ENCODE measurements at regions not wholly inside any gene's neighbourhood (a gene's known extent, or its start where the extent isn't known, plus 50 kb on each side); places are given as distances from the start of the nearest gene placed in this dataset.

DNA sequence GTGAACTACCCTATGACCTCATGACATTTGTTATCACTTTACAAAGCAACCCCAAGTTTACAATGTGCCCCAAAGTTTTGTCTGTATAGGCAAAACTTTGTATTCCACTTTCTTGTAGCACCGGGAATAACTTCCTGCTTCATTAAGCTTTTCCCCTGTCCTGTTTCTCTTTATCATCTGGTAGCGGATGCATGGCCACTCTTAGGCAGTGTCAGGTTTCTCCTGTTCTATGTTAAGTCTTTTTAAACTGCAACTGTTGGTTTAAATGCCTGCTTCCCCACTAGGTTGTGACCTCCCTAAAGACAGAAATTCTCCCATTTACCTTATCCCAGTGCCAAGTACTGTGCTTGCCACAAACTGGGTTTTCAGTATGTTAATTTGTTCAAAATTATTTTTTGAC is 433.6 kb upstream of the DPH6 start:
- Histone ChIP-seq H3K9me3 (no peaks in the 10 kb centered on the region), H3K27me3 (ENCODE audit: low read depth) (no peaks in the 10 kb centered on the region), H3K4me1 (no peaks in the 10 kb centered on the region), H3K4me3 (no peak overlapping the region), H3K36me3 (no peaks in the 10 kb centered on the region), H3K27ac (no peak overlapping the region)
- ATAC-seq (no peak), DNase-seq (no peak)
- TF ChIP-seq CTCF (IDR thresholded peaks at IDR 0.05): no peak
- intact Hi-C loops (cut with DNase I): no loop called here

DNA sequence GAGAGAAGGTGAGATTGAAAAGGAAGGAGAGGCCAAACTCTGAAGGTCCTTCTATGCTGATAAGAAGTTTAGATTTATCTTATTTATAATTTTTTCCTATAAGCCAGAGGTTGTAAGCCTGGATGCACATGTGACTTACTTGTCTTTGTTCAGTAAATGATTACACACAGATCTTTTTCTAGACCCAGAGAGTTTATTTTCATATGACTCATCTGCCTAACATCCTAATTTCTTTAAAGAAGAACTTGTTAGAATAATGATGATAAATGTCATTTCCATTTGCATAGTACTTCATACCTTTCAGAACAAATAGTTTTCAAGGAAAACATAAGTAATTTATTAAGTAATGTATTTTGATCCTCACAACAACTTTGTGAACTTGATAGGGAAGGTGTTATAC is 434.8 kb upstream of the DPH6 start:
- no peak for TF ChIP-seq CTCF (IDR thresholded peaks at IDR 0.05)
- no peak overlapping the region for H3K4me3 ChIP-seq
- H3K9me3 ChIP-seq: no peaks in the 10 kb centered on the region
- intact Hi-C loops (cut with DNase I): no loop called here
- no peak for DNase-seq
- H3K4me1 ChIP-seq: no peaks in the 10 kb centered on the region
- no peaks in the 10 kb centered on the region for H3K36me3 ChIP-seq
- H3K27me3 ChIP-seq (ENCODE audit: low read depth): no peaks in the 10 kb centered on the region
- ATAC-seq: no peak
- H3K27ac ChIP-seq: no peak overlapping the region

GRCh38 chr15:35986191-35986721 is 440.3 kb upstream of the DPH6 start:
- H3K36me3 ChIP-seq: no peaks in the 10 kb centered on the region
- no peaks in the 10 kb centered on the region for H3K27me3 ChIP-seq (ENCODE audit: low read depth)
- H3K4me1 ChIP-seq: no peaks in the 10 kb centered on the region
- no peaks in the 10 kb centered on the region for H3K9me3 ChIP-seq
- H3K4me3 ChIP-seq: no peak overlapping the region
- intact Hi-C loops (cut with DNase I): no loop called here
- ATAC-seq: no peak
- no peak for TF ChIP-seq CTCF (IDR thresholded peaks at IDR 0.05)
- H3K27ac ChIP-seq: no peak overlapping the region
- no peak for DNase-seq

DNA sequence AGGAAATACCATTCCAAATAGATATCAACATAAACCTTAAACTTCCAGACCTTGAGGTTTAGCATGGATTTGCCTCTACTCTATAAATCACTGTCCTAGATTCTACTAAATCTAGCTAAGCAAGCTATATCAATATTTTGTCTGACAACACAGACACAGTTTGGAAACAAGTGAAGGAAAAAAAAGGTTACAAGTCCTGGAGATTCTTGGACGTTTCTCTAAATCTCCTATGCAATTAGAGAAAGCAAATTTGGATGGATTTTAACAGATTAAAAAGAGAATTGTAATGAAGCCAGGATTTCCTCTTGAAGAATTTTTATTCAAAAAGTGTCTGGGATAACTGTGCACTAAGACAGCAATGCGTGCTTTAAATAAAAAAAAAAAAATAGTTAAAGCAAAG is 441.1 kb upstream of the DPH6 start:
- H3K4me3 ChIP-seq: no peak overlapping the region
- H3K27me3 ChIP-seq (ENCODE audit: low read depth): no peaks in the 10 kb centered on the region
- no peaks in the 10 kb centered on the region for H3K4me1 ChIP-seq
- no peak for TF ChIP-seq CTCF (IDR thresholded peaks at IDR 0.05)
- no peaks in the 10 kb centered on the region for H3K36me3 ChIP-seq
- intact Hi-C loops (cut with DNase I): no loop called here
- DNase-seq (no peak), ATAC-seq (no peak)
- H3K27ac ChIP-seq: no peak overlapping the region
- no peaks in the 10 kb centered on the region for H3K9me3 ChIP-seq

GRCh38 chr15:35991386-35991785 is 445.4 kb upstream of the DPH6 start:
- Histone ChIP-seq H3K4me3 (no peak overlapping the region), H3K27ac (no peak overlapping the region), H3K9me3 (no peaks in the 10 kb centered on the region), H3K4me1 (no peaks in the 10 kb centered on the region), H3K27me3 (ENCODE audit: low read depth) (no peaks in the 10 kb centered on the region), H3K36me3 (no peaks in the 10 kb centered on the region)
- intact Hi-C loops (cut with DNase I): no loop called here
- TF ChIP-seq CTCF (IDR thresholded peaks at IDR 0.05): no peak
- DNase-seq: no peak
- no peak for ATAC-seq

GRCh38 chr15:35992791-35993190 is 446.8 kb upstream of the DPH6 start:
- H3K9me3 ChIP-seq: no peaks in the 10 kb centered on the region
- intact Hi-C loops (cut with DNase I): no loop called here
- H3K4me1 ChIP-seq: no peaks in the 10 kb centered on the region
- TF ChIP-seq CTCF (IDR thresholded peaks at IDR 0.05): no peak
- ATAC-seq (no peak), DNase-seq (no peak)
- H3K27ac ChIP-seq: no peak overlapping the region
- H3K36me3 ChIP-seq: no peaks in the 10 kb centered on the region
- no peak overlapping the region for H3K4me3 ChIP-seq
- H3K27me3 ChIP-seq (ENCODE audit: low read depth): no peaks in the 10 kb centered on the region
